ENCODE measurements at regions not wholly inside any gene's neighbourhood (a gene's known extent, or its start where the extent isn't known, plus 50 kb on each side); places are given as distances from the start of the nearest gene placed in this dataset.
"Not testable (repeated sequence)": the region's sequence is repeated elsewhere in the genome, so short reads cannot be mapped to it uniquely, and the experiment has no call there.

DNA sequence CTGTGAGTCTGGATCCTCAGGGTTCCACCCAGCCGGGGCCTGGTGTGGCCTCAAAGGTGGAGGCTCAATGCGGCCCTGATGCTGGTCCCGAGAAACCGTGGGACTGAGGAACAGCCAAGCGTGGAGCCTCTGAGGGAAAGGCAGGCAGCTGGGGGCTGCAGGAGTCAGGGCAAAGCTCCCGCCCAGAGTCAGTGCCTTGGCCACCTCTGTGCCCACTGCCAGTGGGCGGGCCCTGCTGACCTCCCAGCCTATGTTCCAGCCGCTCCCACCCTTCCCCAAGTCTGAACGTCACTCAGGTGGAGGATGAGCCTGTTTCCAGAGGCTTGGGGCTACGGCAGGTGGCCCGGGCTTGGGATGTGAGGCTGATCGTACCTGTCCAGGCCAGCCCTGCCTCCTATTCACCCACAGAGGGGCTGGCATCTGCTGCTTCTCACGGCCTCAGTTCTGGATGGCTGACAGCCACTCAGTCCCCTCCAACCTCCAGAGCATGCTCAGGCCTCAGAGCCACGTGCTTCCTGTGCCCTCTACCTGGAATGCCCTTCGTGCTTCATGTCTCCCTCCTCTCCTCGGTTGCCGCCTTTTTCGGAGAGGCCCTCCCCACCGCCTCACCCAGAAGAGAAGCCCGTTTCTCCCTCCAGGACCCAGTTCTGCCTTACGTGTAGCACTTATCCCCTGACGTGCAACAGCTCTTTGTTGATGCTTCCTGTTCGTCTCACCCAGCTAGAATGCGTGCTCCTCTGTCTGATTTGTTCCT, 94.1 kb upstream of the LRPAP1 start:
- TF ChIP-seq, protein P1, sequence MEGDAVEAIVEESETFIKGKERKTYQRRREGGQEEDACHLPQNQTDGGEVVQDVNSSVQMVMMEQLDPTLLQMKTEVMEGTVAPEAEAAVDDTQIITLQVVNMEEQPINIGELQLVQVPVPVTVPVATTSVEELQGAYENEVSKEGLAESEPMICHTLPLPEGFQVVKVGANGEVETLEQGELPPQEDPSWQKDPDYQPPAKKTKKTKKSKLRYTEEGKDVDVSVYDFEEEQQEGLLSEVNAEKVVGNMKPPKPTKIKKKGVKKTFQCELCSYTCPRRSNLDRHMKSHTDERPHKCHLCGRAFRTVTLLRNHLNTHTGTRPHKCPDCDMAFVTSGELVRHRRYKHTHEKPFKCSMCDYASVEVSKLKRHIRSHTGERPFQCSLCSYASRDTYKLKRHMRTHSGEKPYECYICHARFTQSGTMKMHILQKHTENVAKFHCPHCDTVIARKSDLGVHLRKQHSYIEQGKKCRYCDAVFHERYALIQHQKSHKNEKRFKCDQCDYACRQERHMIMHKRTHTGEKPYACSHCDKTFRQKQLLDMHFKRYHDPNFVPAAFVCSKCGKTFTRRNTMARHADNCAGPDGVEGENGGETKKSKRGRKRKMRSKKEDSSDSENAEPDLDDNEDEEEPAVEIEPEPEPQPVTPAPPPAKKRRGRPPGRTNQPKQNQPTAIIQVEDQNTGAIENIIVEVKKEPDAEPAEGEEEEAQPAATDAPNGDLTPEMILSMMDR (IDR thresholded peaks at IDR 0.05) = not testable (repeated sequence)
- TF ChIP-seq POLR2A (IDR thresholded peaks at IDR 0.05) = not testable (repeated sequence)
